H4 (cell line): ENCODE measurements at regions not wholly inside any gene's neighbourhood (a gene's known extent, or its start where the extent isn't known, plus 50 kb on each side); places are given as distances from the start of the nearest gene placed in this dataset.
A peak's percentile ranks its signal among the peaks of the same experiment; 100 is the strongest.

Experiments
- DNase-seq: peaks from one replicate; pipeline ENCODE4 v3.0.0-alpha.2; 2015; ENCODE audit warnings: low spot score

DNA sequence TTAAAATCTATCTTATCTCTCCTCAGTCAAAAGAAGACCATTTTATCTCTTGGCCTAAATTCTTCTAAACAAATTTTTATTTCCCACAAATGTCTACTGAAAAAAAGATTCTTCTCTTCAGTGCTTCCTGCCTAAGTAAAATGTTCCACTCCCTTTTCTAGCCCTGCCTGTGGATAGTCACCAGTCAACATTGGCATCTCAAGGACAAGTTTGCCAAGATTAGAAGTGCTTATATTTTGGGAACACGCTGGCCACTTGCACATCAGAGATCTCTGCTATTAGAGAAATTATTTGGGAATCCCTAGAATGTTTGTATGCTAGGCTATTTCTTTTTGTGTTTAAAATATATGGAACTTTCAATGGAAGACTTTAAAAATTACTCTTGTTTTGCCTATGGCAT, 758.2 kb upstream of the CDH7 start:
- no peak for DNase-seq

DNA sequence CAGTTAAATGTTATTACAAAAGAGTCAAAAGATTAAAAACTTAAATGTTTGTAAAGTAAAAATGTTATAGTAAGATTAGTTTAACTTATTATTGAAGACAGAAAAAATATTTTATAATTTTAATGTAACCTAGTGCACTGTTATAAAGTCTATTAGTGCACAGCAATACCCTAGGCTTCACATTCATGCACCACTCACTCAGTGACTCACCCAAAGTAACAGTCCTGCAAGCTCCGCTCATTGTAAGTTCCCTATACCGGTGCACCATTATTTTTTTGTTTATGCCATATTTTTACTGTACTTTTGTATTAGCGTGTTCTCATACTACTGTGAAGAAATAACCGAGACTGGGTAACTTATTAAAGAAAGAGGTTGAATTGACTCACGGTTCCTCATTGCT, 759.7 kb upstream of the CDH7 start:
- DNase-seq, result no peak

GRCh38 chr18:64986906-64987495, 763.8 kb upstream of the CDH7 start:
- peak; percentile 17 for DNase-seq

DNA sequence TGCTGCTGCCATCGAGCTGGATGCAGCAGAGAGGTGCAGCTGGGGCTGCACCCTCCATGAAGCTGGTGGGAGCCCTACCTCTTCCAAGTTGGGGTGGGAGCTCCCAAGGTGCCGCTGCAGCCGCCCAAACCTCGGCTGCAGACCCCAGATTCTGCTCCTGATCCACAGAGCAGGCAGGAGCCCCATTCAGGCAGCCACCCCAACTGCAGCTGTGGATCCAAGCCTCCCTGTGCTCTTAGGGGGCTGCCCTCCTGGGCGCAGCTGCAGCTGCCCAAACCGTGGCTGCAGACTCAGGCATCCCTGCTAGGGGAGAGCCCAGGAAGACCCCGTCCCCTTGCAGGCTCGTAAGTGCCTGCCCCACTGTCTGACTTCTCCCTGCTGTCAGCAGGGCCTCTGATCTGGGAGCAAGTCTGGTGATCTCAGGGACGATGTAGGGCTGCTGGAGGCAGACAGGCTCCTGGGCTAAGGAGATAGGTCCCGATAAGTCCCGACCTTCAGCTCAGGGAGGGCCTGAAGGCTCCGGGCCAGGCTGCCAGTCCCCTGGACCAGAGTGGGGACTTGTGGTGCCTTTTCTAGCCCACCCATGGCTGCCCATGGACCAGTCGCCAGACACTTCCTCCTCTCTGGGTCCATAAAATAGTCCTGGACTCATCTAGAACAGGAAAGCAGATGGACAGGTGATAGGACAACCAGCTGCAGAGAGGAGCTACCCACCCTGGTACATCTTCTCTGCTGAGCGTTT, 767.1 kb upstream of the CDH7 start:
- DNase-seq, result no peak

- DNase-seq, result no peak
Measured at GRCh38 chr18:64982414-64983055, 768.3 kb upstream of the CDH7 start.

DNA sequence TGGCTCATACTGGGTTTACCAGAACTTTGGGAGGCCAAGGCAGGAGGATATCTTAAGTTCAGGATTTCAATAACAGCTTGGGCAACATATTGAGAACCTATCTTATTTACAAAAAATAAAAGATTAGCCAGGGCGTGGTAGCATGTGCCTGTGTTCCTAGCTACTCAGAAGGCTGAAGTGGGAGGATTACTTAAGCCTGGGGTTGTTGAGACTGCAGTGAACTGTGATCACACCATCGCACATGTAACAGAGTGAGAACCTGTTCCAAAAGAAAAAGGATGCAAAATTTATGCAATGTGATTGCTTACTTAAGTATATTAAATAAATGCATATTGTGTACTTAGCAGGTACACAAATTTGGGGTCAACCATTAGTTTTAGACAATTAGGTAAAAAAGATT, 768.9 kb upstream of the CDH7 start:
- no peak for DNase-seq

DNA sequence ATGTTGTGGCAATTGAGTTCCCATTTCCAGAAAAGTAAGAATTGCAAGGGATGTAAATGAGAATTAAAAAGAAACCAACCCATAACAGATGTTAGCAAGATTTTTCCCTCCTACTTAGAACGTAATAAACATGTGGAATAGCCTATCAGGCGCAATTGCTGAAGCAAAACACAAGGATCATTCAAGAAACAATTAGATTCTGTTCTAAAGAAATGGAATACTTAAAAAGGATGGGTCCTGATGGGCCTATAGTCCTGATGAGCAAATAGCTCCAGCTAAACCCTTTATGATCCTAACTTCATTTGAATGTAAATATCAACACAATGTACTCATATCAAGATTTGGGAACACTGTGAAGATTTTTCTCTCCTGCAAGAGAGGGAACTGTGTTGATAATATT, 771.0 kb upstream of the CDH7 start:
- DNase-seq, result no peak

GRCh38 chr18:64974391-64975125, 776.3 kb upstream of the CDH7 start:
- DNase-seq, result no peak

DNA sequence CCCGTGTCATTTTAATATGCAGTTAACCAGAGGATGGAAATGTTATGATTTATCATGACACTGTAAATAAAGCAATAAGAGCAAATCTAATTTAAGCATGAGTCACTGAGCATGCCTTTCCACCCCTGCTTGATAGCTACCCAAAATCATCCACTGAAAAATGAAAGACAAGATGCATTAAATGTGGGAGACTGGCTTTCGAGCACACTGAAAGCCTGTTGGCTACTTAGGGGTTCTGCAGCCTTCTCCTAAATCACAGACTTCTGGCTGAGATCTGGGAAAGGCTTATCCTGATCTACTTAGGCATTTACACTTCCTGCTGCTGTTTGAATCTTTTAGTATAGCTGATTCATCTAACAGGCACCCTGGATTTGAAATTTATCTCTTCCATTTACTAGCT, 778.3 kb upstream of the CDH7 start:
- peak; percentile 15 for DNase-seq

- peak; percentile 41 for DNase-seq
Measured at GRCh38 chr18:64966667-64967066, 784.1 kb upstream of the CDH7 start.

GRCh38 chr18:64956465-64956864, 794.3 kb upstream of the CDH7 start:
- no peak for DNase-seq

- DNase-seq, result no peak
Measured at GRCh38 chr18:64949885-64950284, 800.9 kb upstream of the CDH7 start.

GRCh38 chr18:64936671-64937070, 787.8 kb upstream of the LINC00305 start:
- DNase-seq, result no peak

GRCh38 chr18:64929036-64929435, 780.1 kb upstream of the LINC00305 start:
- DNase-seq, result no peak

DNA sequence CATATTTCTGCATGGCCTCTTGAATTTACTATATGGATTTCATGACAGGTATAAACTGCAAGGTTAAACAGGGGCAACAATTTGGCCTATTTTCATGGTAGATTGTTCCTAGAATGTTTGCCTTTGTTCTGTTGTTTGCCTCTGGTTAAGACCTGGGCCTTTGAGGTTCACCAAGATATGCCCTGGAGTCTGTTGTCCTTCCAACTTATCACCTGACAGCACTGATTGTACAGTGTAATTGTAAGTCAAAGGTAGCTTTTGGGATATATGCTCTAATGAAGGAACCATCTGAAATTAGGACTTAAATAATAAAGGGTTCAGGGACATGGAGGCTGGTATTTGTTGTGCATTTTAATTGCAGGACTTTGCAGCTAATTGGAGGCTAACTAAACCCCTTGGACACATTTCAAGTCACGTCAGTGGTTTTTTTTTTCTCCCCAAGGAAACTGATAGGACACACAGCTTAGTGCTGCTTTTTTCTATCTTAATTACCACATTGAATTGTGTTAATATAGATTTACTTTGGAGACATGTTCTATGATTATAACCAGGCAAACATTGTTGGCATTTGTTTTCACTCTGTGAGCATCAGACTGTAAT, 771.2 kb upstream of the LINC00305 start:
- DNase-seq, result no peak

GRCh38 chr18:64918851-64919250, 770.0 kb upstream of the LINC00305 start:
- DNase-seq, result no peak

DNA sequence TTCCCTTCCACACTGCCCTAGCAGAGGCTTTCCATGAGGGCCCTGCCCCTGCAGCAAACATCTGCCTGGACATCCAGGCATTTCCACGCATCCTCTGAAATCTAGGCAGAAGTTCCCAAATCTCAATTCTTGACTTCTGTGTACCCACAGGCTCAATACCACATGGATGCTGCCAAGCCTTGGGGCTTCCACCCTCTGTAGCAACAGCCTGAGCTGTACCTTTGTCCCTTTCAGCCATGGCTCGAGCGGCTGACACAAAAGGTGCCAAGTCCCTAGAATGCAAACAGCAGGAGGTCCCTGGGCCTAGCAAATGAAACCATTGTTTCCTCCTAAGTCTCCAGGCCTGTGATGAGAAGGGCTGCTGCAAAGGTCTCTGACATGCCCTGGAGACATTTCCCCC, 744.5 kb upstream of the LINC00305 start:
- DNase-seq, result no peak

DNA sequence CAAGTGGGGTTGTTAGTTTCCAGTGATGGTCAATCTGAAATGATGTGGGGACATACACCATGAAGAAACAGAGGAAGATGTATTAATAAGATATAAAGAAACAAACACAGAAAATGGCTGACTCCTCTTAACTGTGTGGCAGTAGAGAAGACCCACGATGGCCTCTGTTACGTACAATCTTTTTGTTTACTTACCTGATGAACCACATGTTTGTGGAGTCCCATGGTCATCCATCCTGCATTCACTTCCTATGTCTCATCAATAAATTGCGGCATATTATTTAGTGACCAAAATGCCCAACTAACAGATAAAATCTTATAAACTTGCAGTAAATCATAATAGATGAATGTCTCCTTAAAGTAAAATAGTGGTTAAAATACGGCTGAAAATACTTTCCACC, 740.1 kb upstream of the LINC00305 start:
- DNase-seq, result no peak

DNA sequence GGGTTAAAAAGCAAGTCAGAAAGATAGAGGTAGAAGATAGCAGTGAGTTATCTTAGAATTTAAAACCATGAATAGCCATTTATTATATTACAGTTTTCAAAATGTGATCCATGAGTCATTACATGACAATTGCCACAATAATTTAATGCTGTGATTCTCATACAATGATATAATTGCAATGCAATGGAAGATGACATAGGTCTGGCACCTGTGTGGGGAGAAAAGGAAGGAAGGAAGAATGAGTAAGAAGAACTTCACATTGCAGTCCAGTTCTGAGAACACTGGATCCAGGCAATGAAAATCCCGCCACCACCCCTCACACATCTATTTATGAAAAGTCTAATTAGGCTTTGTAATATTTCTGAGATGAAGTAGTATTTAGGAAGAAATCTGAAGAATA, 738.1 kb upstream of the LINC00305 start:
- DNase-seq, result no peak

DNA sequence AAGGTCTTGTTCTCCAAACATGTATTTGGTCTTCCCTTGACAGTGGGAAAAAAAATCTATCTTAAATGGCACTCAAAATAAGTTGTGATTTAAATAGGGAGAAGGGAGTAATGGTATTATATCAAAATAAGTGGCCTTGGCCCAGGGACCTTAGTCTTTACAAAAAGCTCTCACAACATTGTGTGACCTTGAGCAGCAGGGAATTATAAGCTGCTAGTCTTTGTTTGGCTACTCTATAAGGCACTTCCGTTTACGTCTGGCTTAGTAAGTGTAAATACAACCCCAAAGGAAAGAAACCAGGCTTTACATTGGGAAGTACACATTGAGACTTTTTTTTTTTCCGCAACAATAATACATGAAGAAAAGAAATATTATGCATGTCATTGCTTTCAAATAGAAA, 734.0 kb upstream of the LINC00305 start:
- no peak for DNase-seq

DNA sequence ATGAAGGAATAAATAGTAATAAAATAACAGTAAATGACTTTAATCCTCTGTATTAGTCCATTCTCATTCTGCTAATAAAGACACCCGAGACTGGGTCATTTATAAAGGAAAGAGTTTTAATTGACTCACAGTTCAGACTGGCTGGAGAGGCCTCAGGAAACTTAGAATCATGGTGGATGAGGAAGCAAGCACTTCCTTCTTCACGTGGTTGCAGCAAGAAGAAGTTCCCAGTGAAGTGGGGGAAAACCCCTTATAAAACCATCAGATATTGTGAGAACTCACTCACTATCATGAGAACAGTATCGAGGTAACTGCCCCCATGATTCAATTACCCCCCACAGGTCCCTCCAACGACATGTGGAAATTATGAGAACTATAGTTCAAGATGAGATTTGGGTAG, 727.9 kb upstream of the LINC00305 start:
- DNase-seq, result no peak
